HG03521 (cell line): ENCODE measurements at regions not wholly inside any gene's neighbourhood (a gene's known extent, or its start where the extent isn't known, plus 50 kb on each side); places are given as distances from the start of the nearest gene placed in this dataset.

Experiments
- ATAC-seq: cut with Tn5 transposase; IDR thresholded peaks from one replicate; pipeline ENCODE4 v1.9.1; 2021; ENCODE audit warnings: mild to moderate bottlenecking, moderate library complexity; ENCODE audit not compliant: unreplicated experiment

GRCh38 chr13:80237646-80238045 lies 103.3 kb downstream of the SPRY2 start:
- no peak for ATAC-seq

- peak; percentile 14 for ATAC-seq
These were observed 105.0 kb downstream of the SPRY2 start for GRCh38 chr13:80235967-80236302.

DNA sequence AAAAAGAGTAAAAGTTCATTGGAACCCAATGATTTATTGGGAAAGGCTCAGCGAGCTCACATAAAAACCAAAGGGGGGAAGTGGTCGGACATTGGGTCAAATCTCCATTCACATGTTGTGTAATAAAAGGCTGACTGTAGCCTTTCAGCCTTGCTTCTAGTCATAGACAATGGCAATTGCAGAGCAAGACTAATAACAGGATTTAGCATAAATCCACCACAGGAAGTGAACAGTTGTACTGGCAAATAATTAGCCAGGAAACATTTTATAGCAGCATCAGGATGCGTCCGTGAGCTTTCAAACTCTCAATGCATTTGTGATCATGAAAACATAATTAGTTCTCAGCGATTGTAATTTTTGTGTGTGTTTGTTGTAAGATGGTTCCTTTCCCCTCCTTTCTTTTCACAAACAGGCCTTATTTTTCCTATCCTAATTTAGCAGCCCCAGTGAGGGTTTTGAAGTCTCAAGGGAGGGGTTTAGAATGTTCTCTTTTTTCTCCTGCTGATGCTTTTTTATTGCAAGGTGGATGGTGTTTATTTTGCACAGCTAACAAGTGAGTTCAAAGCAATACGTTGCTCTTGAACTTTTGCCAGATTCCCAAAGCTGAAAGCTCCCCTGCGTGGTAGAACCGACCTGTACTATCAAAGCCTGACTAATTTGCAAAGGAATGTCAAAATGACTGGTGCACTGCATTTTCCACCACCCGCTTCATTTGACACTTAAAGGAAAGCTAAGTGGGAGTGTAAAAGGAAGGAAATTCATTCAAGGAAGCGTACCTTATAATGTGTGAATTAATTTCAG lies 105.6 kb downstream of the SPRY2 start:
- peak; percentile 75 for ATAC-seq

DNA sequence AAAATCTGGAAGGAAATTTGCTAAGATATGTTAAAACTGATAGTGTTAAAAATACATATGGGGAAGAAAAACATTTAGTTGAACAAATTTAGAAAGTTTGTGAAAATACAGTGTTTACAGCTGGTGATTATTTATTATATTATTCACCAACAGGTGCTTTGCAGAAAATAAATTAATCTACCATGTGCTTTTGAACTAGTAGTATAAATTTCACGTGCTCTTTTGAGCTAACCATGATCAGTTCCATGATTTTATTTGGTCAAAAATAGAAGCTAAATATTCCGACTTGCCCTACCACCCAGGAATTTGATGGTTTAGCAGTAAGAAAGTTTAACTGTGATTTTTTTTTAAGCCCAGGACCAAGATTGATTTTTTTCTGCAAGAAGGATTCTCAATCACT lies 113.3 kb downstream of the SPRY2 start:
- ATAC-seq = no peak

DNA sequence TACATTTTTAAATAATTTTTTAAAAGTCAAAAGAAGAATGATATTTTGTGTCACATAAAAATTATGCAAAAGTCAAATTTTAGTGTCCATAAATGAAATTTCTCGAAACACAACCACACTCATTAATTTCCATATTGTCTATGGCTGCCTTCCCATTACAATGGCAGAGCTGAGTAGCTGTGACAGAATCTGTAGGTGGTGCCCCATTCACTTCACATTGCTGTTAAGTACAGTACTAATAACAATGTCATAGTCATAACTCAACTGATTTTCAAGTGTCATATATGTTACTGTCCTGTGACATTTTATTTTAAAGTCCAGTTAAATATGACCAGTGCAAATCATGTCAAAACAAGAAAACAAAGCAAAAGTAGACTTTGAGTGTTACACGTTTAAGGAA lies 114.3 kb downstream of the SPRY2 start:
- no peak for ATAC-seq

DNA sequence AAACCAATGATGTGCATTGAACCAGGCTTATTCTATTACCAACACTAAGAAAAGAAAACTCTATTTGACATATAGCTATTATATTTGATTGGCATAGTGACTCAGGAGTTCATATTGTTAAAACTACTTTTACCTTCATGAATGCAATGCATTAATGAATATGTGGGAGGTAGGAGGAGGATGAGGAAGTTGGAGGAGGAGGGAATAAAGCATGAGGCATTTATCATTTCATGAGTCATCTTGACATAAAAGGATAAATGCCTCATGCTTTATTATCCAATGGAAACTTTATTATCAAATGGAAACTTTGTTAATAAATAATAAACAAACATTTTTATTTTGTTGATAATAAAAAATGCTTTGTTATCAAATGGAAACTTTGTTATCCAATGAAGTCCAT lies 116.5 kb downstream of the SPRY2 start:
- ATAC-seq = no peak

DNA sequence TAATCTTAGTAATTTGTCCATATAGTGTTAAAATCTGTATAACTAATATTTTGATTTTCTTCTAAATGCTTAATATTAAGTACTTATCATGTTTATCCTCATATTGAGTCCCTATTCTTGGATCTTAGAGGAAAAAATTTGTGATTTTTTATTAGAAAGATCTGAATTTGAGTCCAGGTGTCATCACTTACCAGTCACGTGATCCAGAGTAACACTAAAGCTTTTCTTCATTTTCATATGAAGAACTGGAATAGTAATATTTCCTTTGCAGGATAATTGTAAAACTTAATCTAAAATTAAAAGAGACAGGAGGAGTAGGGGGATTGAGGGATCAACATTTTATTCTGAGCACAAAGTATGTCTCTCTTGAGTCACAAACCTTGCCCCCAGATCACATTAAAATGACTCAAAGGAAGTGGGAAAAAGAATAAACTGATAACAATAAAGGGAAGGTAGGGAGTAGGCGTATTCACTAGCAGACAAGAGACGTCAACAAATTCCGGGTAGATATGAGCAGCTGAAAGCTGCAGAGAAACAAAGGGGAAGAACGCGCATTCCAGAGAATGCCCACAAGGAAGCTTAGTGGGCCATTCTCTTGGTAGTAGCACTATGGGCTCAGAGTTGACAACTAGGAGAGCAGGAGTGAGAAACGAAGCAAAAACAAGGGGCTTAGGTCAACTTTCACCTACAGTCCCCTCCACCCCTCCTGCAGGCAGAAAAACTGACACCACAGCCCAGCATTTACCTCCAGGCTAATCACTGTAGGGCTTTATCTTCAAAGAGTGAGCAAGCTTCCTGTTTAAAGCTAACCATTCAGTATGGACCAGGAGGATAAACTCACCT lies 123.1 kb downstream of the SPRY2 start:
- no peak for ATAC-seq

- ATAC-seq = no peak
These were observed 125.6 kb downstream of the SPRY2 start for GRCh38 chr13:80215368-80215767.

- ATAC-seq = no peak
These were observed 126.4 kb downstream of the SPRY2 start for GRCh38 chr13:80214521-80214991.

DNA sequence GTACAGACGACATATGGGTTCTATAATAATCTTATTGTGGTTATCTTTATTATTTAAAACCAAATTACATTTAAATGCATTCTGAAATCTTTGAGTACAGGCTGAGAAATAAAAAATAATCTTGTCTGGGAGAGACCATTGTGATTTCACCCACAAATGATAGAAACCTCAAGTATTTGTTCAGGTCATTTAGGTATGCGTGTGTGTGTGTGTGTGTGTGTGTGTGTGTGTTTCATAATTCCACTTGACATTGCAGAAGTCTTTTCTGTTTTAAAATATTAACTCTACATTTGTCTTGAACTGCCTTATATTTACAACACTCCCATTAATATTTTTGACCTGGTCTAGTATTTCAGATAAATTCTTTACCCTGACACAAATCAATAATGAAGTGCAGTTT lies 126.9 kb downstream of the SPRY2 start:
- no peak for ATAC-seq

DNA sequence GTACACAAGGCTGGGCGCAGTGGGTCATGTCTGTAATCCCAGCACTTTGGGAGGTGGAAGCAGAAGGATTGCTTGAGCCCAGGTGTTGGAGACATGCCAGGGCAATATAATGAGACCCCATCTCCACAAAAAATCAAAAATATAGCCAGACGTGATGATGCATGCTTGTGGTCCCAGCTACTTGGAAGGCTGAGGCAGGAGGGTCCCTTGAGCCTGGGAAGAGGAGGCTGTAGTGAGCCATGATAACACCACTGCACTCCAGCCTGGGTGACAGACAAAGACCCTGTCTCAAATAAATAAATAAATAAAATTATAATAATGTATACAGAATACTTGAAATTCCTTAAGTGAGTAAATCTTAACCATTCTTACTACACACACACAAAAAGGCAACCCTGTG lies 127.7 kb downstream of the SPRY2 start:
- ATAC-seq = no peak

- ATAC-seq = no peak
These were observed 129.4 kb downstream of the SPRY2 start for GRCh38 chr13:80211566-80211965.

- ATAC-seq = no peak
These were observed 136.3 kb downstream of the SPRY2 start for GRCh38 chr13:80204642-80205041.

DNA sequence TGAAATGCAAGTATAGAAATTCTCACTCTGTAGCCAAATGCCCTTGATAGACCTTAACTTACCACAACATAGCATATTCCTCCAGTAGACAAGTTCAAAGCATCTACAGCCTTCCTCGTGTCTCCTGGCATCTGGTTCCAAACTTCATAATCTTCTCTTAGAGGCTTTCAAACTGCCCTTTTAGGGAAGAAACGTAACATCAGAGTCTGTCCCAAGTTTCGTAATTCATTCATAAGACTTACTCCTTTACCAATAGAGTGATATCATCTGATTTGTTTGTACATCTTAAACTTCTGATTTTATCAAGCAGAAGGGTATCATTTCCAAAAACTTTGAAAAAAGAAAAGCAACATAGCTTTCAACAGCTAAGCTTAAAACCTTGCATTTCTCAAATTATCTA lies 137.4 kb downstream of the SPRY2 start:
- ATAC-seq = no peak

DNA sequence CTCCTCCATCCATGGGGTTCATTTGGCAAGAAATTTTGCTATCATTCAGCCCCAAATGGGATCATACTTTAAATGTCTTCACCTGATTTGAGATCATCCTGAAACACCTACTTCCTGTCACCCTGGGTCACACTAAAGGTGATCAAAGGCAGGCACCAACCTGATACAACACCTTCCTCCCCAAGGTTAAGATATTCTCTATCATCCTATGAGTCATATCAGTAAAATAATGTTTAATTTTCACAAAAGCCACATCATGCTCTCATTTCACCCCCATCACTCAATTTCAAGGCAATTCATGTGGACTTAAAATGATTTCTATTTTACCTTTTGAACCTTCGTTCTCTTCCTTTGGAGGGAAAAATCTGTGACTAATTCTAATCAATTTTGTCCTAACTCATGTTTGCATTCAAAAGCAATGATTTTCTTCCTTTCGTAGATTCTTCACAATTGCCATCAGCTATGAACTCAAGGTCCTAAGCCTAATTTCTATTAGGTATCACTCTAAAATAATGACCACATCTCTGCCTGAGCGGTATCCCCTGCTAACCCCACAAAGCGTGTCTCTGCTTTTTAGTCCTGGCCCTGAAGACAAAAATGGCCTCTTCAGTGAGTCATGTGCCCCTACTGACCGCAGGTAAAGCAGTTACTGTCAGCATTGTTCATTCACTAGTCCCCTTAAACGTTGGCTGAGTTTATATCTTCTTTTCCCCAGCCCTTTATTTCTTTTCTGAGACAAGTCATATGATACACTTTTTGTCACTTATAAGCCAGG lies 139.0 kb downstream of the SPRY2 start:
- no peak for ATAC-seq

DNA sequence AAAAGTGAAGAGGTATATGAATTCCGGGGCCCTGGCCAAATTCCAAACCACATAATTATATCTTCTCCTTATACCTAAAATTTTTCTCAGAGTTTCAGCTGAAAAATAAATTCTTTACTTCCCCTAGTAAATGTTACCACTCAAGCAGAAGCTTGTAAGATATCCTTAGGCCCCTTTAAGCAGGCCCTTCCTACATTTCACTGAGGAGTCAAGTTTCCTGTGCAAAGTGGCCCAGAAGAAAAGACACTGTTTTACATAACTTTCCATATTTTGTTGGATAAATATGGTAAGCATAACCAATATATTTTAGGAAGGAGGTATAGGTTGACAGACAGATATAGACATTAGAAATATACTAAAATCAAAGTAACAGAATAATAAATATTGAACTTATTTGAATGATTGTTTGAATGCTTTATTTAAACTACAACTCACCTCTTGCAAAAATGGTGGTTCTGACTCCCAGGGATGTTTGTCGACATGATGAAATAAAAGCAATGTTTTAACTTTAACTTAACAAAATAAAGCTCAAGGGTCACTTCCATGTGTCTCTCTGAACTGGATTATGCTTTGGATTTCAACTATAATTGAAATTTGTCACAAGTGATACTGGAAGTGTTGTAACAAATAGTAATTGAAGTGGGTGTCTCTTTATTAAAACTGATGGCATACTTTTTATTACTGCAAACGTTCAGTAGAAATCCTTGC lies 141.2 kb downstream of the SPRY2 start:
- ATAC-seq = no peak

DNA sequence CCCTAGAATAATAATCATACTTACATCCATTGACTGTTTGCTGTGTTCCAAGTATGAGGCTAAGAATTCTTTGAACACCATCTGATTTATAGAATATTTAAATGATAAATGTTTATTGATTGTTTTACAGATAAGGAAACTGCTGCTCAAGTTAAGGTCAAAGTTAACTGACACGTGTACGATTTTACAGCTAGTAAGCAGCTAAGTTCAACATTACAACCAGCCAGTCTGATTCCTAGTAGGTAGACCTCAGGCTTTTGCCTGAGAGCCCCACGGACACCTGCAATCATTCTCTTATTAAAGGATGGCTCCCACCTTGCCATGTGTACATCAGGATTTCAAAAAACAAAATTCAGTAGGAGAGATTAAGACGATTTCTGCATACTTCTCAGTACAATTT lies 141.9 kb downstream of the SPRY2 start:
- no peak for ATAC-seq

GRCh38 chr13:80196756-80197155 lies 144.2 kb downstream of the SPRY2 start:
- no peak for ATAC-seq

- no peak for ATAC-seq
These were observed 145.3 kb downstream of the SPRY2 start for GRCh38 chr13:80195649-80196048.

- ATAC-seq = no peak
These were observed 150.9 kb downstream of the SPRY2 start for GRCh38 chr13:80189889-80190597.
